Heart right ventricle (tissue), 16 donors: ENCODE measurements at regions not wholly inside any gene's neighbourhood (a gene's known extent, or its start where the extent isn't known, plus 50 kb on each side); places are given as distances from the start of the nearest gene placed in this dataset.

Experiments
- ATAC-seq, 8 donors: fragments of 200-7000 bp; cut with Tn5 transposase; one replicate each; pipeline ENCODE4 v1.9.1; 2020; ENCODE audit warnings: mild to moderate bottlenecking in 8 of 8, moderate library complexity in 8 of 8, moderate number of reproducible peaks in 1 of 8
- DNase-seq, 2 donors: peaks; one replicate each; pipeline ENCODE4 v3.0.0-alpha.2; 2020
- H3K27ac ChIP-seq, 10 donors: fragments of 200-600 bp; sonication (generic) in 2 of 10; one replicate each; pipeline versions ENCODE4 v1.5.0 to v1.8.0; 2020 to 2022; ENCODE audit warnings: mild to moderate bottlenecking in 3 of 10
- H3K27me3 ChIP-seq, 7 donors: fragments of 200-600 bp; one replicate each; pipeline ENCODE4 v1.8.0; 2021 to 2022; ENCODE audit warnings: mild to moderate bottlenecking in 2 of 7
- H3K36me3 ChIP-seq, 9 donors: fragments of 200-600 bp; sonication (generic) in 1 of 9; one replicate each; pipeline versions ENCODE4 v1.5.0 to v1.8.0; 2020 to 2022; ENCODE audit warnings: mild to moderate bottlenecking in 2 of 9
- H3K4me1 ChIP-seq, 9 donors: fragments of 200-600 bp; sonication (generic) in 1 of 9; one replicate each; pipeline versions ENCODE4 v1.5.0 to v1.8.0; 2020 to 2022; ENCODE audit warnings: mild to moderate bottlenecking in 4 of 9
- H3K4me3 ChIP-seq, 10 donors: fragments of 200-600 bp; sonication (generic) in 2 of 10; one replicate each; pipeline versions ENCODE4 v1.5.0 to v1.8.0; 2020 to 2022; ENCODE audit warnings: mild to moderate bottlenecking in 7 of 10, moderate library complexity in 2 of 10
- H3K9me3 ChIP-seq, 11 donors: fragments of 200-600 bp in 10 of 11; sonication (generic) in 2 of 11; one replicate each; pipeline versions ENCODE4 v1.5.0 to v1.8.0; 2013 to 2022; ENCODE audit warnings: mild to moderate bottlenecking in 2 of 11, control low read depth in 1 of 11, moderate library complexity in 1 of 11
- WGBS, 2 donors: extraction: QIAGEN DNeasy Blood & Tissue Kit; methylation state at CpG; one replicate each; pipeline ENCODE4 v1.1.7; 2013; ENCODE audit warnings: inconsistent platforms in 1 of 2; 5-methylcytosine and 5-hydroxymethylcytosine counted together
- intact Hi-C, 10 donors: fragments of 100-400 bp; cut with DNase I; formaldehyde crosslinking; loops; one replicate each; pipeline versions ENCODE4 v1.11.1 to v1.14.2; 2022
- TF ChIP-seq, protein P1 (sequence below), 9 donors: fragments of 200-600 bp; sonication (generic) in 2 of 9; IDR thresholded peaks; one replicate each; pipeline versions ENCODE4 v1.5.0 to v1.8.0; 2021 to 2022; ENCODE audit warnings: antibody characterized with exemption in 9 of 9, mild to moderate bottlenecking in 5 of 9, moderate library complexity in 1 of 9
- donor health status: Arrhythmogenic right ventricular cardiomyopathy.
- donor health status: ischemic (EF 13 %, LVEDD 7.1; RV severe dilation, severe dysfunction).
- donor health status: healthy with polysubstance abuse.
- donor health status: DM: no; HTN: yes; CAD: no.
- donor health status: DM: no; HTN: no; CAD: no.
- donor health status: ischemic (EF 25% LVEDD 6.9; RV normal size, moderate dysfunction).
- donor health status: ischemic (EF 25% LVEDD 5.7; RV mildly dilated, moderate dysfunction).
- donor health status: healthy.
- donor health status: DM: yes; HTN: yes; CAD: no.
- donor health status: Ischemic cardiomyopathy.
- donor health status: ischemic (EF 35%, LVEDD 5.7; RV mildly dilated, moderate dysfunction).
- donor health status: nonischemic (EF 11% LVEDD 7.7; RV severe dilation, severe dysfunction).
- donor health status: DM: yes; HTN: yes; CAD: no.
- donor health status: PGD.
- donor health status: ischemic (EF 29% LVEDD 5.4; RV normal size, mild dysfunction).
- donor health status: nonischemic (EF 23%, LVEDD 6.1; RV moderate dilation, normal function).

DNA sequence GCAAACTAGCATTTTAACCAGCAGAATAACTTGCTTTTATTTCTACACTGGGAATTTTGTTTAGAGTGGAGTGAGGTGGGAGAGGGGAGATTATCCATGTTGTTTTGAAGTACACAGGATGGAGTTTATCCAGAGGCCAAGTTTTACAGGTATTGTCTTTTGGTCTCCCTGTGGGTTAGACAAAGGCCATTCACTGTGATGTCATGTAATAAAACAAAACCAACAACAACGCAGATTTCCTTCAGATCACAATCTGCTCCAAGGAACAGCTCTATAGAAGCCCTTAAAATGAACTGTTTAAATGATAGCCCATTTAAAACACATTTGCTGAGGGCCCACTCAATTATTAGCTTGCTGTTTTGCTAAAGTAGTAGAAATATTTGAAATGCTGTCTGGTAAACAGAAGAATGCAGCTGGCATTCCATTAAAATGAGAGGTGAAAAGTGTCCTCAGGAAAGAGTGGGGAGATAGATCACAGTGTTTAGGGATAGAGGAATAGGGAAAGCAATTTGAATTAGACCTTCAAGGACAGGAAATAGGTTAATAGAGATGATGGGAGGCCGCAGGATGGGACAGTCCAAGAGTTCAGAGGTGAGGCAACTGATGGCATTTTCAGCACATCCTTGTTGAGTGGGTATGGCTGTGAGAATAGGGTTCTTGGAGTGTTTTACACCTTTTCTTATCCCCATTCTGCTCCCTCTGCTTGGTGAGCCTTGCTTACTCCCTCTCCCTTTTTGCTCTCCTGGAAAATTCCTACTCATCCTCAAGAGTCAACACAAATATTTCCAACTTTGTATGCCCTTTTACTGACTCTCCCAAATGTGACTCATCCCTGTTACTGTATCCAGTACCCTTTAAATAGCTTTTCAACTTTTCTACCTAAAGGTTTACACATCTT is 140.1 kb upstream of the NR3C1 start:
- TF ChIP-seq, protein P1, sequence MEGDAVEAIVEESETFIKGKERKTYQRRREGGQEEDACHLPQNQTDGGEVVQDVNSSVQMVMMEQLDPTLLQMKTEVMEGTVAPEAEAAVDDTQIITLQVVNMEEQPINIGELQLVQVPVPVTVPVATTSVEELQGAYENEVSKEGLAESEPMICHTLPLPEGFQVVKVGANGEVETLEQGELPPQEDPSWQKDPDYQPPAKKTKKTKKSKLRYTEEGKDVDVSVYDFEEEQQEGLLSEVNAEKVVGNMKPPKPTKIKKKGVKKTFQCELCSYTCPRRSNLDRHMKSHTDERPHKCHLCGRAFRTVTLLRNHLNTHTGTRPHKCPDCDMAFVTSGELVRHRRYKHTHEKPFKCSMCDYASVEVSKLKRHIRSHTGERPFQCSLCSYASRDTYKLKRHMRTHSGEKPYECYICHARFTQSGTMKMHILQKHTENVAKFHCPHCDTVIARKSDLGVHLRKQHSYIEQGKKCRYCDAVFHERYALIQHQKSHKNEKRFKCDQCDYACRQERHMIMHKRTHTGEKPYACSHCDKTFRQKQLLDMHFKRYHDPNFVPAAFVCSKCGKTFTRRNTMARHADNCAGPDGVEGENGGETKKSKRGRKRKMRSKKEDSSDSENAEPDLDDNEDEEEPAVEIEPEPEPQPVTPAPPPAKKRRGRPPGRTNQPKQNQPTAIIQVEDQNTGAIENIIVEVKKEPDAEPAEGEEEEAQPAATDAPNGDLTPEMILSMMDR (IDR thresholded peaks at IDR 0.05), result no peak
- no peak overlapping the region for H3K4me3 ChIP-seq
- intact Hi-C loops, result no loop called here
- no peaks in the 10 kb centered on the region for H3K36me3 ChIP-seq
- WGBS, 2 donors, result 73 to 74% methylated on average over 2 of the region's 2 CpGs
- H3K27me3 ChIP-seq, result no peaks in the 10 kb centered on the region
- H3K27ac ChIP-seq, result peak overlapping the region in 4 of 10 donors; percentile 25 to 54 (median 41)
- DNase-seq (no peak), ATAC-seq (peak in 7 of 8 donors; percentile 22 to 70 (median 61))
- peaks cover 0 to 20% (median 9%) of the 10 kb centered on the region in 9 donors for H3K4me1 ChIP-seq
- peaks cover 0 to 24% (median 3%) of the 10 kb centered on the region in 11 donors for H3K9me3 ChIP-seq

DNA sequence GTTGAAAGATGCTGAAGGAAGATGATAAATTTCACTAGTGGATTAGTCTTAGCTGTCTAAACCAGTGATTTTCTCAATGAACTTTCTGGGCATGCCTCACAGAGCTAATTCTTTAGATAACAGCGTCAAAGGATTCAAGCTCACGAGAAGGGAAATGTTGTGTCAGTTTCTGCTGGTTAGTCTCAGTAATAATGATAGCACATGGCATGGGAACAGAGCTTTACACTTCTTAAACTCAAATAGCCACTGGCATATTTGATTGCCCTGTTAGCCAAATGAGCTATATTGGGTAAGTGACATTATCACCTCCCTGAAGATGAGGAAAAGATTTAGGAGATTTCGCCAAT is 139.3 kb upstream of the NR3C1 start:
- H3K4me3 ChIP-seq, result no peak overlapping the region
- WGBS, 2 donors, result 28 to 40% methylated on average over 3 of the region's 3 CpGs
- peaks cover 0 to 20% (median 9%) of the 10 kb centered on the region in 9 donors for H3K4me1 ChIP-seq
- TF ChIP-seq, protein P1 (IDR thresholded peaks at IDR 0.05), result no peak
- H3K27ac ChIP-seq, result peak overlapping the region in 3 of 10 donors; percentile 10 to 27 (median 24)
- no peaks in the 10 kb centered on the region for H3K36me3 ChIP-seq
- H3K27me3 ChIP-seq, result no peaks in the 10 kb centered on the region
- intact Hi-C loops, result no loop called here
- peaks cover 0 to 24% (median 3%) of the 10 kb centered on the region in 11 donors for H3K9me3 ChIP-seq
- peak in 4 of 8 donors; percentile 35 to 66 (median 49) for ATAC-seq
- DNase-seq, result no peak

DNA sequence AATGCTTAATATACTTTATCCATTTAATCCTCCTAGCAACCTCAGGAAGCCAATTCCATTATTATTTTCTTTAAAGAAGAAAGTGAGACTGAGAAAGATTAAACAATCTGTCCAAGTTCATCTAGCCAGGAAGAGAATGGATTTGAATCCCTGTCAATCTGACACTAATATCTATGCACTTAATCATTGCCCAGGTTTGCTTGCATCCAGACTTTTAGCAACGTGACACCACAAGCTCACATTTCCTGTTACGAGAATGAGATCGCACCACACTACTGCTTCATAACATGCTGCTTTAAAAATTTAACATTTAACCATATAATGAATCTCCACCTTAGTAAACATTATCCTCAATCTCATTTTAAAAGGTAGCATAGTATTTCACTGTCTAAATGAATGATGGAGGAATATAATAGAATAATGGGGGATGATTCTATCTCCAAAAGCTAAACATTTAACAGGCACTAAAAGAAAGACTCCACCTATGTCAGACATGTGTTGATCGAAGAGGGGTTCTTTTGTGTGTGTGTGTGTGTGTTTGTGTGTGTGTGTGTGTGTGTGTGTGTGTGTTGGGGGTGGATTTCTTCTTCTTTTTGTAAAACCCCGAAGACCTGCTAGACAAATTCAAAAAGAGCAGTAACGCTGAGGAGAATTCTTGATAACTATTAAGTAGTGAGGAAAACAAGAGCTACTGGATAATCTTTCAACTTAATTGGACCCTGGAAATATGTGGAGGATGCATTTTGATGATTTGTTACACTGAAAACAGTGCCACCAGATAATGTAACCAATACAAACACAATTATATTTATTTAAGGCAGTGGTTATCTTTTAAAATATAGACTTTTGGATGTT is 138.7 kb upstream of the NR3C1 start:
- WGBS, 2 donors, result 48 to 65% methylated on average over 6 of the region's 6 CpGs
- H3K27me3 ChIP-seq, result no peaks in the 10 kb centered on the region
- H3K27ac ChIP-seq, result peak overlapping the region in 1 of 10 donors; percentile 24
- H3K36me3 ChIP-seq, result no peaks in the 10 kb centered on the region
- intact Hi-C loops, result no loop called here
- H3K4me1 ChIP-seq, result peaks cover 0 to 20% (median 9%) of the 10 kb centered on the region in 9 donors
- H3K4me3 ChIP-seq, result no peak overlapping the region
- peaks cover 0 to 20% (median 3%) of the 10 kb centered on the region in 11 donors for H3K9me3 ChIP-seq
- DNase-seq, result no peak
- TF ChIP-seq, protein P1 (IDR thresholded peaks at IDR 0.05), result no peak
- ATAC-seq, result no peak

DNA sequence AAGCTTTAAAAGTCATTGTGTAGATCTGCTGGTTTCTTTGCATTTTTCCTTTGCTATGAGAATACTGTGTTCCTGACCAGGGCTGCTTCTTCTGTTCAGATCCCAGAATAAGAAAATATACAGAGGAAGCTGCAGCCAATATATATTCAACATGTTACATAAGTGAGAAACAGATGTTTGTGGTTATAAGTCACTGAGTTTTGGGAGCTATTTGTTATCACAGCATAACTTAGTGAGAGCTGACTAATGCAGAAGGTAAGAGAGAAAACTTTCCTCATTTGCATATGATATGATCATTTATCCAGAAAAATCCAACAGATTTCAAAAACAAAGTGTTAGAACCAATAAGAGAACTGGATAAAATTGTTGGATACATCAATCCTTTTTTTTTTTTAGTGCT is 136.3 kb upstream of the NR3C1 start:
- no peak for ATAC-seq
- intact Hi-C loops, result no loop called here
- H3K9me3 ChIP-seq, result peaks cover 0 to 17% (median 3%) of the 10 kb centered on the region in 11 donors
- peaks cover 0 to 20% (median 9%) of the 10 kb centered on the region in 9 donors for H3K4me1 ChIP-seq
- TF ChIP-seq, protein P1 (IDR thresholded peaks at IDR 0.05), result no peak
- H3K36me3 ChIP-seq, result no peaks in the 10 kb centered on the region
- no peak overlapping the region for H3K4me3 ChIP-seq
- no peak for DNase-seq
- no peak overlapping the region for H3K27ac ChIP-seq
- no peaks in the 10 kb centered on the region for H3K27me3 ChIP-seq
